GM18873 (cell line): ENCODE measurements at regions not wholly inside any gene's neighbourhood (a gene's known extent, or its start where the extent isn't known, plus 50 kb on each side); places are given as distances from the start of the nearest gene placed in this dataset.

Experiments
- ATAC-seq: cut with Tn5 transposase; IDR thresholded peaks from one replicate; pipeline ENCODE4 v1.9.1; 2021; ENCODE audit warnings: mild to moderate bottlenecking, moderate library complexity, moderate number of reproducible peaks; ENCODE audit not compliant: unreplicated experiment, low FRiP score

DNA sequence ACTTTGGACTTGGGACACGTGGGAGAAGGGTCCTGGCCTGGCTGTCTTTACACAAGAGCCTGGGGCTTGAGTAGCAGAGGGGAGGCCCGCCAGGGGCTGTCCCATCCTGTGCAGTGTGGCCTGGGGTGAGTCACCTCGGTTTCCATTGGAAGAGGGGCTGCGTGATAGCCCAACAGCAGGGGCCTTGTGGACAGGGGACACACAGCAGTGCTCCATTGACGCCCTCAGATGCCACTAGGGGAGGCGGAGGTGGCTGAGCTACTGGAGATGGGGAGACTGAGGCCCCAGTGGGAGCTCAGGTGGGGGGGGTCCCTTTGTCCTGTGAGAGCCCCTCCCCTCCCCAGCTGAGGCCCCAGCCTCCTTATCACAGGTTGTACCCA is 50.0 kb upstream of the RNU6ATAC start:
- no peak for ATAC-seq

DNA sequence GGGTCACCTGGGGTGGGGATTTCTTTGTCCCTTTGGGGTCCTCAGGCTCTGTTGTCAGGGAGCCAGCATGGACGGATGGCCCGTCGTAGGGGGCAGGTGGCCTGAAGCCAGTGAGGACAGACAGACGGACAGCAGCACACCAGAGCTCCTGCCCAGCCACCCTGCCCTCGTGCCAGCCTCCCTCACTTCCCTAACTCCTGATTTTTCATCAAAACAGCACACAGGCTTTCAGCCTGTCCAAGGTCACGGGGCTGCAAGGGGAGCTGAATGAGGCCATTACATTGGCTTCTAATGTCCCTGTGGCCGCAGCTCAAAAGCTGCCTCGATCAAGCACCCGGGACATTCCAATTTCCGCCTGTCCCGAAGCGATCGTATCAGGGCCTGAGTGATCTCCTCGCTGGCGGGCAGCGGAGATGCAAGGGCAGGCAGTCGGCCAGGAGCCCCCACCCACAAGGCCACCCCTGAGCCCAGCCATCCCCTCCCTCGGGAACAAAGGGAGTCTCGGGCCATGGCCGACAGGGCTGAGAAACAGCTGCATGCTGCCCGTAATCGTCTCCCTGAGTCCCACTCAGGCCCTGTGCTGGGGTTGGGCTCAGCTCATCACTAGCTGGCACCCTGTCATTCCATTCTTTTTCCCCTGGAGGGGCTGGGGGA is 50.5 kb upstream of the RNU6ATAC start:
- ATAC-seq = no peak

DNA sequence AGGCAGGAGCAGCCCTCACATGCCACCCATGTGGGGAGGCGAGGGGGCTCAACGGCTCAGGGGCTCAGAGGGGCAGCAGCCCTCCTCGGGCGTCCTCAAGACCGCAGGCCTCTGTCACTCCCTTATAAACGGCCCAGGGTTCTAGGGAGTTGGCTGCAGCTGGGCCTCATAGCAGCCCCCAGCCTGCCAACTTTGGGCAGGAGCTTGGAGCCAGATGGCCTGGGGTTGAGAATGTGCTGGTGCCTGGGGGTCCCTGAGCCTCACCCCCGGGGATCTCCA is 51.0 kb upstream of the RNU6ATAC start:
- no peak for ATAC-seq

DNA sequence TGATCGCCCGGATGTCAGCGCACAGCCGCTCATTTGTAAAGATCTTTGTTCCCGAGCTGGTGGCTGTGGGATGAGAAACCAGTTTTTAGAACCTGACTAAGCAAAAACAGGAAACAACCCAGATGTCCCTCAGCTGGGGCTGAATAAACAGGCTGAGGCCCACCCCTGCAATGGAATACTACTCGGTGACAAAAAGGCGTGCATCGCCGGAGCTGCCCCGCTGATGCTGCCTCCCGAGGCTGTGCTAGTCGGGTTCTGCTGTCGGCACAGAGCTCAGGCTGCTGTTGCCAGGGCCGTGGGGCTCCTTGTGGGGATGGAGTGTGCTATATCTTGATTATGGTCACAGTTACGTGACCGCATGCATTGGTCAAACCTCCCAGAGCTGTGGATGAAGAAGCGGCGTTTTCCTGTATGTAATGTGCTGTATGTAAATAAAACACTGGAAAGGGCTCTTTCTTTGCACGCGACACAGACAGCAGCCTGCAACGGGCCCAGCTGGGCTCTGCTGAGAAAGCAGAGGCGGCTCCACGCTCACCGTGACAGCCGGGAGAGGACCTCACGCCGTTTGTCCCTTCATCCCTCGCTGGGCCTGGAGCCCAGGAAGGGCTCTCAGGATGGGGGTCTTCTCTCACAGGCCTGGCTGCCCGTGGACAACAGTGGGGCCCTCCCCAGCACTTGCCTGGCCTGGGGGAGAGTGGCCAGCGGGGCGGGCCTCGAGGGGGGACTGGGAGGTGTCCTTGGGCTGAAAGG is 51.5 kb upstream of the RNU6ATAC start:
- no peak for ATAC-seq

DNA sequence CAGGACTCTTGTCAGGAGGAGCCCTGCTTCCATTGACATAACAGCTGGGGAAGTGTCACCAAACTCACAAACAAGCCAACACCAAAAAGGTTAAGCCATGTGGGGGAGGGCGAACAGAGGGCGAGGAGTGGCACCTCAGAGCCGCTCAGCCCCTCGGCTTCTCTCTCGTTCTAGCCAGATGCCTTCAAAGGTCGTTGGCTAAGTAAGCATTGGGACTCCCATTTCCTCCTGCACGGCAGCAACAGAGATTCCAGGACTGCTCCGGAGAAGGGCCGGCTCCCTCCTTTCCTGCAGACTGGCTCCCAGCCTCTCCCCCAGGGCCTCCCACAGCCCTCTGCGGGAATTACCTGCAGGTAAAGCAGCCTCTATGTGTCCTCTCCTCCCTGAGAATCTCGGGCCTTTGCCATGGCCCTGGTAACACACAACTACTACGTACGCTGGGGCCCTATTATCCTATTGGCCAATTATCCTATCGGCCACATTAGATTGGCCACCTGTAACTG is 52.1 kb upstream of the RNU6ATAC start:
- no peak for ATAC-seq

DNA sequence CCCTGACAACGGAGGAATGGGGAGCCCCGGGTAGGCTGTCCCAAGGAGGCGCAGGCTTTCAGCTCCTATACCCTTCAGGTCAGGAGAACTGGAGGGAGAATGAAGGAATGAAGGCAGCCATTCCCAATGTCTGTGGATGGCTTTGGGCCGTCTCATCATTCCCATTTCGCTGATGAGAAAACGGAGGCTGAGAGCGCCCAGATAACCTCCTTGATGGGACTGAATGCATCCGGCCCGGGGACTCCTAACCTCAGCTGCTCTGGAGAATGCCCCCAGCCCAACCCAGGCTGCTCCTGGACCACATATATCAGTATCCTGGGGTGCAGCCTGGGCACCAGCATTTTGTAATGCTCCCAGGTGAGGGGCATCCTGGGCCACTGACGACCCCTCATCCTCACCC is 52.6 kb upstream of the RNU6ATAC start:
- no peak for ATAC-seq

DNA sequence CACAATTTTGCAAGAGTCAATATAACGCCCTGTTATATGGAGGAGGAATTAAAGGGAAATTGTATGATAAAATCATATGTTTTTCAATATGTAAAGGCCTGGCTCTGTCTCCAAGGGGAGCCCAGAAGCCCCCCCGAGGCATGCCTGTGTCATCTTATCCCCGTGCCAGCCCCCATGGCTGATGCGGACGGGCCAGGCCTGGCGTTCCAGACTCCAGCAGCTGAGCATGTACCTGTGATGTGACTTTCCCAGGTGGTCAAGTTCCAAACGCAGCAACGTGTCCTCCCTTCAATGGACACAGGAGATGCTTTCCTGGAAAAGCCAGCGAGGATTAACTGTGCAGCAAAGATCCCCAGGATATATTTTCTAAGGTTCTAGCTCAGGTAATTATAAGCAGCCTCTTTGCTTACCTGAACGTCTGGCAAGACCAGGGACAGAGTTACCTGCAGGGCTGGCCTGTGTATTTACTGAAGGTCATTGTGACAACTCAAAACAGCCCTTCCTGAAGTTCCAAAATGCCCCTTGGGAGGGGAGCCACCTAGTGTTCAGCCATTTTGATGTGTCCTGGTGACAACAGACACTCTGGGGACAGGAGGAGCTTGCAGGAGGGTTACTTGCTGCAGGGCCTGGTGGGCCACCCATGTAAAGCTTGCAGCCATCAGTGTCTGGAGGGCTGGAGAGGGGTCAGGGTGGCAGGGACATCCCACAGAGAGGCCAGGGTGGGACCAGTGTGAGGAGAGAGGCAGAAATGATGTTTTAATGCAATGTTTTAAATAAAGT is 53.3 kb upstream of the RNU6ATAC start:
- no peak for ATAC-seq

DNA sequence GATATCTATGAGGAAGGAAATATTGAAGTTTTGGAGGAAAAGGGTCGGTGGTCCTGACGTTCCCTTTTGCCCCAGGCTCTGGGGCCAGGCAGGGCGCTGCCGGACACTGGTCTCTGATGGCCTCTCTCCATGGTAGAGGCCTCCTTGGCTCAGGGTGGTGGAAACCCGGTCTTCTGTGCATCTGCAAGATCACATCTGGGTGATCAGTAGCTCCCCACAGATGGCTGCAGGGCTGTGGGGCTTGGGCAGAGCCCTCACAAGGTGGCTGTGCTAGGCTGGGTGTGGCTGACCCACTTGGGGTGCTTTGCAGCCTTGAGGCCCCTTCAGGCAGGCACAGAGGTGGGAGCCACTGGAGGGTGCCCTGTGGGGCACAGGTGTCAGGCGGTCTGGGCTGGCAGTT is 53.9 kb upstream of the RNU6ATAC start:
- ATAC-seq = no peak

DNA sequence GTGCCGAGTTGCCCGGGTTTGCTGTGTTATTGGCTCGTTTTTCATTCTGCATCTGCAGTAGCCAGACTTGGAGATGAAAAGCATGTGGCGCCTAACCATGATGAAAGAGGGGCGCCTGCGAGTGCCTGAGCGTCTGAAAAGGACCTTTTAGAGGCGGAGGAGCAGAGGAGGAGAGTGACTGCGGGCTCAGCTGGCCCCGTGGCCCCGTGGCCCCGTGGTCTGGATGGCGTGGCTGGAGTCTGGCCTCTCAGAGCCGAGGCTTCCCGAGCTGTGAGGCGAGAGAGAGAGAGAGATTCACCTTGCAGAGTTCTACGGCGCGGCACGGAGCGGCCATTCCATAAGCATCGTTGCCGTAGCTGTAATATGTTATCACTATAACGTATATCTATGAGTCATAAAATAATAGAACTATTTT is 55.3 kb upstream of the RNU6ATAC start:
- no peak for ATAC-seq

DNA sequence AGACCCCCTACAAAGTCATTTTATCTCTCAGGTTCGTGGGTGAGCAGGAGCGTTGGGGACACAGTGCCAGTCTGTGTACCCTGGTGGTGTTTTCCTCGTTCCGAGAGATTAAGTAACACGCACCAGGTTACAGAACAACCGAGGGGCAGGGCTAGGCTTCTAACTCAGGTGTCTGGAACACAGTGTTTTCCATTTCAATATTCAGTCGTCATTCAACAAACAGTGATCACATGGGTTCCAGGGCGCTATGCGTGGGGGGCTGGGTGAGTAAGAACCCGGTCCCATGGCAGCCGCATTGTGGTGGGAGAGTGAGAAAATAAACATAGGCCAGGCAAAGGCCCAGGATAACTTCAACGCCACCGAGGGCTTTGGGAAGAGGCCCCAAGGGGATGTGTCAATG is 55.9 kb upstream of the RNU6ATAC start:
- ATAC-seq = no peak

DNA sequence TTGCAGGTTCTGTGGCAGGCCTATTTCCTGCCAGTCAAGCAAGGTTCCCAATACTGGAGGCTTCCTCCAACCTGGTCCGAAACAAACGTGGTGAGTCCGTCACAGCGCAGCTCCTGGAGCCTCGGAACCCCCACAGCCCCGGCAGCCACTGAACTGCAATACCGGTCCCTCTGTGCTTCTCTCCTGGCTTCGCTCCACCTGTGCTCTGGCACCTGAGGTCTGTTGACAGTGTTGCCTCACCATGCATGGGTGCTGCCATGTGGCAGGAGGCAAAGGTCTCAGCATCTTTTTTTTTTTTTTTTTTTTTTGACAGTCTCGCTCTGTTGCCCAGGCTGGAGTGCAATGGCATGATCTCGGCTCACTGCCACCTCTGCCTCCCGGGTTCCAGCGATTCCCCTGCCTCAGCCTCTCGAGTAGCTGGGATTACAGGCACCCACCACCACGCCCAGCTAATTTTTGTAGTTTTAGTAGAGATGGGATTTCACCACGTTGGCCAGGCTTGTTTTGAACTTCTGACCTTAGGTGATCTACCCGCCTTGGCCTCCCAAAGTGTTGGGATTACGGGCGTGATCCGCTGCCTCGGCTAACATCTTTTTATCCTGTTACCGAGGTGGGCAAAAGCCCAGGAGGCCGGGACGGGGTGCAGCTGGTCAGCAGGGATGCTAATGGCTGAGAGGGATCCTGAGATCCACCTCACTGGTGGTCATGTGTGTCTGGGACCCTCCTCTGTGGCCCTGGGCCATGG is 57.1 kb upstream of the RNU6ATAC start:
- no peak for ATAC-seq

DNA sequence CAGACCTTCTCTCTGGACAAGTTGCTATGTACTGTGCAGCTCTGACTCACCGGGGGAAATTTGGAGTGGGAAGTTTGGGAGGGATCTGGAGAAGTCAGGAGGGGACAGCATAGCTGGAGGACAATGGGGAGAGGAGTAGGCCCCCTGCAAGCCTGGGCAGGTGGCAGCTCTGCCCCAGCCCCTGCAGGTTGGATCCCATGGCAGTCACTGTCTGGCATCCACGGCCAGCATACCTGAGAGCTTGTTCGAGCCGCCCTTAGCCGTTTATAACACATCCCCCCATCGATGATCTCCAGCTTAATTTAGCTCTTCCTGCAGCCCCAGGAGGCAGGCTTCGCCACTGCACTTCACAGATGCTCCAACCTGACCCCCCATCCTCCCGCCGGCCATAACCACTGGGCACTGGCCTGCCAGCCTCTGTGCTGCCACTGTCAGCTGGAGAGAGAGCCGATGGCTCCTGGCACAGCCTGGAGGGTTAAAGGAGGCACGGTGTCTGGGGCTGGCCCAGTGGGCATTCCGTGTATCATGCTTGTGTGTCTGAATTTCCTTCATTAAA is 57.7 kb upstream of the RNU6ATAC start:
- ATAC-seq = no peak

DNA sequence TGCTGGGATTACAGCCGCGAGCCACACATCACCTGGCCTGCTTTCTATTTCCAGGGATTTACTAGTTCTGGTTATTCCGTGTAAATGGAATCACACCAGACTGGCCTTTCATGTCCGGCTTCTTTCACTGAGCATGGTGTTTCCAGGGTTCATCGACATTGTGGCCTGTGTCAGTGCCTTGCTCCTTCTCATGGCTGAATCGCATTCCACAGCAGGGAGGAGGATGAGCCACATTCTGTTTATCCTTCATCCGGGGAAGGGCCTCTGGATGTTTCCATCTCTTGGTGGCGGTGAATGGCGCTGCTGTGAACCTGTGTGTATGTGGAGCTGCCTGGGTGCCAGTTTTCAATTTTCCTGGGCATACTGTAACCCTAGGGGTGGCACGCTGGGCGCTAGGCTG is 58.7 kb upstream of the RNU6ATAC start:
- no peak for ATAC-seq

DNA sequence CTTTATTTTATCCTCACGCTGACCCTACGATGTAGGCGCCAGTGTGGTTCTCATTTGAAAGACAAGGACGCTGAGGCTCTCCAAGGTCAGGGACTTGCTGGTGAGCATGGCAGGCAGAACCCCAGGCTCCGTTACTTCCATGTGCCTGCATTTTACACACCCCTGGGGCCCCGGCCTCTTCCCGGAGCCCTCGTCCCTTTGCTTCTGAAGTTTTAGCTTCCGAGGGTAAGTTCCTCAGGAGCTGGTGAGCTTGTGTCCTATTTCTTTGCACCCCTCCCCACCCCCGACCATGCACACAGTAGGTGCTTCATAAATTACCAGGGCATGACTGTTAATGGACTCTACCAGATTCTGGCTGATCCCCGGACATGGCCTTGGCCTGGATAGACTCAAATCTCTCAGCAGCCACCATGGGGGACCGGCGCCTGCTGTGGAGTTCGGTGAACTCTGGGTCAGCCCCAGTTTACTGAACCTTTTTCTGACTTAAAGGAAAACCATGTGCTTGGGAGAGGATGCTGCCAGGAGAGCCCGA is 59.3 kb upstream of the RNU6ATAC start:
- no peak for ATAC-seq

DNA sequence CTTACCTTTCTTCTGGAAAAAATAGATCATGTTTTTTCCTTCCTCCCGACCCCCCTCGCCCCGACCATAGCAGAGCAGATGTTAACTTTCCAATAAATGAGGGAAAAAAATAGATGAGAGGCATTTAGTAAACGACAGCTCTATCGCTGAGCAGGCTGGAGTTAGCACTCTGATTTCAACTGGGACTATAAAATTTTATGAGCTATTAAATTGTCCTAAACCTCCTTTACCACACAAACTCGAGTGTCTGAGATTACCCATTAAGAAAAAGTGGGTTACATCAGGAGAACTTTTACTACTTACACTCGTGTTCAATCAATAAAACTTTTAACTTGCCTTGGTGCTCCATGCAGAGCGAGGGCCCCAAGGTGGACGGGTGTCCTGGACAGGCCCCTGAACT is 59.8 kb upstream of the RNU6ATAC start:
- no peak for ATAC-seq

DNA sequence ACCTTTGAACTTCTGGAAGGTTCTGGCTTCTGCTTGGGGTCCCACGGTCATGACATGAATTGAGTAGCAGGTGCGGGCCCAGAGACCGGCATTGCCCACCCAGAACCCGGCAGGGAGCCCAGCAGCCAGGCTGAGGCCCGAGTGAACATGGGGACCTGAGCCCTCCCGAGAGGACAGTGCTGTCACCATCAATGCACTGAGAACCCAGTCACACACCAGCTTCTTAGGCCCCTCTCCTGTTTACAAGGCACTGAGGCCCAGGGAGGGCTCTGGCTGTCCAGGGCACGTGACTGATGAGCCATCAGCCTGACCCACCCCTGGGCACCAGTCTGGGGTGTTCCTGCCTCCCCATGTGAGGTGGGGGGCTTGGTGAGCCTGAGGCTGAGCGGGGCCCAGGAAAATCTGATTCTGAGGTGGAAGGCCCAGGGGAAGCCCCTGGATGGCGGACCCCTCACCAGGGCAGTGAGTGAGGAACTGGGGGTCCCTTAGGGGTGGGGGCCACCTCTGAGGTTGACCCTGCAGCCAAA is 60.3 kb upstream of the RNU6ATAC start:
- ATAC-seq = no peak

DNA sequence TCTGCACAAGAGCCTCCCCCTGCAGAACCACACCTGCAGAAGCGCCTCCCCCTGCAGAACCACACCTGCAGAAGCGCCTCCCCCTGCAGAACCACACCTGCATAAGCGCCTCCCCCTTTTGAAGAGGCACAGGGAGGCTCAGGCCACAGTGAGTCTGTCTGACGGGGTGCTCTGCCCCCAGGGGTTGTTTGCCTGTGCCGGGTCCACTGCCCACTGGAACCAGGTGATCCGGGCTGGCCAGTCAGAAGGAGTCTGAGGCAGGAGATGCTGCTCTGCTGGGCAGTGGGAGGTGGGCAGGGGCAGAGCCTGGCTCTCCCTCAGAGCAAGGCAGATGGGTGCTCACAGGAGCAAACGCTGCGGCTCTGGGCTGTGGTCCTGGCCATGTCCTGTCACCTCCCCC is 60.8 kb upstream of the RNU6ATAC start:
- ATAC-seq = no peak

DNA sequence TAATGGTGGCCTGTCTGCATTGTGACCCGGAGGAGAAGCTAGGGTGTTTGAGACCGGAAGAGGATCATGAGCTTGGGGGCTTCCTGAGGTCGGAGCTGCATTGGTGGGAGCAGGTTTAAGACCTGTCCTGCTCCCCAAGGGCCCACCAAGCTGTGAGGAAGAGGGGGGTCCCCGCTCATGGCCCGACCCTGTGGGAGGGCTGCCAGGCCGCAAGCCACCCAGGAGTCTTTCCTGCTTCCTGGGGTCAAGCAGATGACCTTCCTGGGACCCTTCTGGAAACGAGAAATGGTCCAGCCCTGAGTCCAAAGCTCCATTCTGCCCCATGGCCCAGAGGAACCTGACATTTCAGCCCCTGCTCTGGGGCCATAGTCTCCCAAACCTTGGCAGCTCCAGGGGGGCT is 61.5 kb upstream of the RNU6ATAC start:
- ATAC-seq = no peak

DNA sequence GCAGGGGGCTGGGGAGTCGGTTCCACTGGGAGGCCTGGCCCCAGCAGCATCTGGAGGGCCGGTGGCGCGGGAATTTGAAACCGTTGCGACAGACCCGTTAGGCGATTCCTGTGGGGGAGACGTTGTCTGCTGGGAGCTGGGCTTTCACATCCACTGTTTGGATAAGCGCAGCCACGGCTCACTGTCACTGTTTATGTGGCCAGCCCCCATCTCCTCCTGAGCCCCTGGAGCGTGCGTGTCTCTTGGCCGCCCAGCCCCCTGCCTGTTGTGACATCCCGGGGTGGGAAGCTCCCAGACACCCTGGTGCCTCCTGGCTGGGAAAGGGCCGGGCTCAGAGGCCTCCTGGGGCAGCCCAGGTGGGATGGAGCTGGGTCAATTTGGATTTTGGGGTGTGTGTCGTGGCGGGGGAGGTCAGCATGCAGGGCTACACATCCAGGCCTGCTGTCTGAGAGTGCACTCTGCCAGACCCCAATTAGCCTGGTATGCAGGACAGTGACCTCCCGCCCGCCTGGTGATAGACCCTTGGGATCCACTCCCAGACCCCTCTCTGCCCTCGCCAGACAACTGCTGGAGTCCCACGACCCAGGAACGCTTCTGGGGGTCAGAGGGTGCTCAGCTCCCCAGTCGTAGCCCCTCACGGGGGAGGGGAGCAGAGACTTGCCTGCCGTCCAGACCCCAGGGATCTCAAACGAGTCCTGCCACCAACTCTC is 62.0 kb upstream of the RNU6ATAC start:
- no peak for ATAC-seq
